GOT3 (cell line): ENCODE measurements at regions not wholly inside any gene's neighbourhood (a gene's known extent, or its start where the extent isn't known, plus 50 kb on each side); places are given as distances from the start of the nearest gene placed in this dataset.
"Not testable (repeated sequence)": the region's sequence is repeated elsewhere in the genome, so short reads cannot be mapped to it uniquely, and the experiment has no call there.

Source experiments
- DNase-seq: peaks from one replicate; lab custom pipeline; 2025; ENCODE audit warnings: mixed read lengths; lab: John Stamatoyannopoulos, UW

GRCh38 chr2:114261366-114261765 lies 181.1 kb upstream of the DPP10 start:
- DNase-seq: no peak

- DNase-seq: no peak
These were observed 177.2 kb upstream of the DPP10 start for GRCh38 chr2:114265261-114265660.

GRCh38 chr2:114274957-114275356 lies 167.5 kb upstream of the DPP10 start:
- DNase-seq: no peak

- no peak for DNase-seq
These were observed 161.3 kb upstream of the DPP10 start for GRCh38 chr2:114281188-114281587.

- no peak for DNase-seq
These were observed 158.7 kb upstream of the DPP10 start for GRCh38 chr2:114283774-114284173.

GRCh38 chr2:114286438-114286837 lies 156.0 kb upstream of the DPP10 start:
- no peak for DNase-seq

- DNase-seq: no peak
These were observed 149.1 kb upstream of the DPP10 start for GRCh38 chr2:114293355-114293754.

GRCh38 chr2:114294741-114295140 lies 147.7 kb upstream of the DPP10 start:
- no peak for DNase-seq

- not testable (repeated sequence) for DNase-seq
These were observed 142.1 kb upstream of the DPP10 start for GRCh38 chr2:114300351-114300750.

- no peak for DNase-seq
These were observed 125.7 kb upstream of the DPP10 start for GRCh38 chr2:114316532-114317300.

GRCh38 chr2:114330594-114330993 lies 111.8 kb upstream of the DPP10 start:
- no peak for DNase-seq

- no peak for DNase-seq
These were observed 110.5 kb upstream of the DPP10 start for GRCh38 chr2:114331934-114332333.

- DNase-seq: no peak
These were observed 97.2 kb upstream of the DPP10 start for GRCh38 chr2:114345246-114345645.

GRCh38 chr2:114346658-114347057 lies 95.8 kb upstream of the DPP10 start:
- no peak for DNase-seq

GRCh38 chr2:114350186-114350725 lies 92.2 kb upstream of the DPP10 start:
- no peak for DNase-seq

GRCh38 chr2:114352988-114353387 lies 89.5 kb upstream of the DPP10 start:
- DNase-seq: no peak

GRCh38 chr2:114354199-114354598 lies 88.2 kb upstream of the DPP10 start:
- DNase-seq: no peak

- no peak for DNase-seq
These were observed 73.7 kb upstream of the DPP10 start for GRCh38 chr2:114368705-114369104.

- not testable (repeated sequence) for DNase-seq
These were observed 70.7 kb upstream of the DPP10 start for GRCh38 chr2:114371721-114372120.

GRCh38 chr2:114373591-114373990 lies 68.8 kb upstream of the DPP10 start:
- no peak for DNase-seq

GRCh38 chr2:114384441-114384840 lies 58.0 kb upstream of the DPP10 start:
- no peak for DNase-seq

- no peak for DNase-seq
These were observed 53.4 kb upstream of the DPP10 start for GRCh38 chr2:114389021-114389420.
